ENCODE measurements at regions not wholly inside any gene's neighbourhood (a gene's known extent, or its start where the extent isn't known, plus 50 kb on each side); places are given as distances from the start of the nearest gene placed in this dataset.

DNA sequence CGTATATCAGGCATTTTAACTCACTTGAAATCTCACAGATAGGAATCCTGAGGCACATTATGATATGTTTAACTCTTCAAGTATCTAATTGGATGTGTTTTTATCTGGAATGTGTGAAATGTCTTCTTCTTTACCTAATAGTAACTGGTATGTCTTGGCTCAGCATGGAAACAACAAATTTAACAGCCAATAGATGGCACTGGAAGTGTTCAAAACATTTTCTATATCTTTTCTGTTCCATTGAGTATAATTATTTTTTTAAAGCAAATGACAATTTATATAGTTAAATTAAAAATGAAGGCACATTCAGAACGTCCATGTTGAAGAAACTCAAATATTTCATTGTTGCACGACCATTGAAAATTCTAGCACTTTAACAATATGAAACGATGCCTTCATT lies 164.6 kb upstream of the SLC16A7 start:
- ATAC-seq (no peak), DNase-seq (ENCODE audit: low read depth, low spot score) (no peak)
- ChIA-PET CTCF (no interaction called here), POLR2A (no interaction called here)
- in situ Hi-C loops (cut with HindIII; ENCODE audit: low pct_unique_long_range_greater_than_20kb, low sequenced_read_pairs) = no loop called here
- no TSS peak for BruUV-seq (replicated peaks)
- Histone ChIP-seq H3K27ac (ENCODE audit: low read length) (no peak overlapping the region), H3K4me1 (ENCODE audit: control insufficient read depth, insufficient read depth, low read length) (no peaks in the 10 kb centered on the region), H3K36me3 (ENCODE audit: control insufficient read depth, insufficient read depth, low read length) (no peaks in the 10 kb centered on the region), H3K4me3 (ENCODE audit: low read depth in 2 of 2, low read length in 2 of 2) (no peak overlapping the region), H3K9me3 (ENCODE audit: control insufficient read depth, insufficient read depth, low read depth, low read length) (no peaks in the 10 kb centered on the region), H3K27me3 (ENCODE audit: control insufficient read depth, insufficient read depth, low read length) (no peaks in the 10 kb centered on the region)
- intact Hi-C loops (cut with micrococcal nuclease; ENCODE audit: unreplicated experiment) = no loop called here
- no peak for TF ChIP-seq POLR2AphosphoS5 (IDR thresholded peaks at IDR 0.05; ENCODE audit: low read depth, low read length)
- TF ChIP-seq, protein P1, sequence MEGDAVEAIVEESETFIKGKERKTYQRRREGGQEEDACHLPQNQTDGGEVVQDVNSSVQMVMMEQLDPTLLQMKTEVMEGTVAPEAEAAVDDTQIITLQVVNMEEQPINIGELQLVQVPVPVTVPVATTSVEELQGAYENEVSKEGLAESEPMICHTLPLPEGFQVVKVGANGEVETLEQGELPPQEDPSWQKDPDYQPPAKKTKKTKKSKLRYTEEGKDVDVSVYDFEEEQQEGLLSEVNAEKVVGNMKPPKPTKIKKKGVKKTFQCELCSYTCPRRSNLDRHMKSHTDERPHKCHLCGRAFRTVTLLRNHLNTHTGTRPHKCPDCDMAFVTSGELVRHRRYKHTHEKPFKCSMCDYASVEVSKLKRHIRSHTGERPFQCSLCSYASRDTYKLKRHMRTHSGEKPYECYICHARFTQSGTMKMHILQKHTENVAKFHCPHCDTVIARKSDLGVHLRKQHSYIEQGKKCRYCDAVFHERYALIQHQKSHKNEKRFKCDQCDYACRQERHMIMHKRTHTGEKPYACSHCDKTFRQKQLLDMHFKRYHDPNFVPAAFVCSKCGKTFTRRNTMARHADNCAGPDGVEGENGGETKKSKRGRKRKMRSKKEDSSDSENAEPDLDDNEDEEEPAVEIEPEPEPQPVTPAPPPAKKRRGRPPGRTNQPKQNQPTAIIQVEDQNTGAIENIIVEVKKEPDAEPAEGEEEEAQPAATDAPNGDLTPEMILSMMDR (IDR thresholded peaks at IDR 0.05) = peak; percentile 13; the same call in 1 of the 2 replicates

GRCh38 chr12:59429766-59430165 lies 166.1 kb upstream of the SLC16A7 start:
- no TSS peak for BruUV-seq (replicated peaks)
- ChIA-PET POLR2A (no interaction called here), CTCF (no interaction called here)
- Histone ChIP-seq H3K36me3 (ENCODE audit: control insufficient read depth, insufficient read depth, low read length) (no peaks in the 10 kb centered on the region), H3K4me1 (ENCODE audit: control insufficient read depth, insufficient read depth, low read length) (no peaks in the 10 kb centered on the region), H3K27ac (ENCODE audit: low read length) (no peak overlapping the region), H3K4me3 (ENCODE audit: low read depth in 2 of 2, low read length in 2 of 2) (no peak overlapping the region), H3K27me3 (ENCODE audit: control insufficient read depth, insufficient read depth, low read length) (no peaks in the 10 kb centered on the region), H3K9me3 (ENCODE audit: control insufficient read depth, insufficient read depth, low read depth, low read length) (no peaks in the 10 kb centered on the region)
- ATAC-seq = no peak
- no peak for DNase-seq (ENCODE audit: low read depth, low spot score)
- in situ Hi-C loops (cut with HindIII; ENCODE audit: low pct_unique_long_range_greater_than_20kb, low sequenced_read_pairs) (no loop called here), intact Hi-C loops (cut with micrococcal nuclease; ENCODE audit: unreplicated experiment) (no loop called here)
- TF ChIP-seq SIN3A (IDR thresholded peaks at IDR 0.05; ENCODE audit: borderline replicate concordance, insufficient read depth, low read depth, low read length) (no peak), POLR2AphosphoS5 (IDR thresholded peaks at IDR 0.05; ENCODE audit: low read depth, low read length) (no peak), TCF7L2 (IDR thresholded peaks at IDR 0.05; ENCODE audit: low read depth, low read length) (no peak)
- TF ChIP-seq, protein P2, sequence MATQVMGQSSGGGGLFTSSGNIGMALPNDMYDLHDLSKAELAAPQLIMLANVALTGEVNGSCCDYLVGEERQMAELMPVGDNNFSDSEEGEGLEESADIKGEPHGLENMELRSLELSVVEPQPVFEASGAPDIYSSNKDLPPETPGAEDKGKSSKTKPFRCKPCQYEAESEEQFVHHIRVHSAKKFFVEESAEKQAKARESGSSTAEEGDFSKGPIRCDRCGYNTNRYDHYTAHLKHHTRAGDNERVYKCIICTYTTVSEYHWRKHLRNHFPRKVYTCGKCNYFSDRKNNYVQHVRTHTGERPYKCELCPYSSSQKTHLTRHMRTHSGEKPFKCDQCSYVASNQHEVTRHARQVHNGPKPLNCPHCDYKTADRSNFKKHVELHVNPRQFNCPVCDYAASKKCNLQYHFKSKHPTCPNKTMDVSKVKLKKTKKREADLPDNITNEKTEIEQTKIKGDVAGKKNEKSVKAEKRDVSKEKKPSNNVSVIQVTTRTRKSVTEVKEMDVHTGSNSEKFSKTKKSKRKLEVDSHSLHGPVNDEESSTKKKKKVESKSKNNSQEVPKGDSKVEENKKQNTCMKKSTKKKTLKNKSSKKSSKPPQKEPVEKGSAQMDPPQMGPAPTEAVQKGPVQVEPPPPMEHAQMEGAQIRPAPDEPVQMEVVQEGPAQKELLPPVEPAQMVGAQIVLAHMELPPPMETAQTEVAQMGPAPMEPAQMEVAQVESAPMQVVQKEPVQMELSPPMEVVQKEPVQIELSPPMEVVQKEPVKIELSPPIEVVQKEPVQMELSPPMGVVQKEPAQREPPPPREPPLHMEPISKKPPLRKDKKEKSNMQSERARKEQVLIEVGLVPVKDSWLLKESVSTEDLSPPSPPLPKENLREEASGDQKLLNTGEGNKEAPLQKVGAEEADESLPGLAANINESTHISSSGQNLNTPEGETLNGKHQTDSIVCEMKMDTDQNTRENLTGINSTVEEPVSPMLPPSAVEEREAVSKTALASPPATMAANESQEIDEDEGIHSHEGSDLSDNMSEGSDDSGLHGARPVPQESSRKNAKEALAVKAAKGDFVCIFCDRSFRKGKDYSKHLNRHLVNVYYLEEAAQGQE (IDR thresholded peaks at IDR 0.05; ENCODE audit: insufficient read depth in 1 of 2, low read depth in 2 of 2, low read length in 1 of 2) = no peak
- TF ChIP-seq, protein P1 (IDR thresholded peaks at IDR 0.05) = no peak

DNA sequence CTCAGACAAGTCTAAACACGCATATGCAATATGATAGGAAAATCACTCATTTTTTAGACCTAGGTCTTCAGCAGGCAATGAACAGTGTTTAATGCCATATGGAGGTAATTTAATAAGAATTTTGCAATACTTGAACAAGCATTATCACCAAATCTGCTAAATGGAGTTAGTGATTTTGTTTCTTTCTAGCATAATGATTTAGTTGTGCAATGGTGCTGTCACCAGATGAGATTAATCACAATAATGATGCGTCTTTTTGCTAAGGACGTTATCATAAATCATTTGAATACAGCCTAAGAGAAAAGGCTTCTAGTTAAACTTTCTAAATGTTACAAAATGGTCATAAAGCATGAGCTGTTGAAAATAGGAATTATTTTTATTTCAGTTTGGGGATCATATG lies 170.0 kb upstream of the SLC16A7 start:
- Histone ChIP-seq H3K36me3 (ENCODE audit: control insufficient read depth, insufficient read depth, low read length) (no peaks in the 10 kb centered on the region), H3K4me1 (ENCODE audit: control insufficient read depth, insufficient read depth, low read length) (no peaks in the 10 kb centered on the region), H3K27ac (ENCODE audit: low read length) (no peak overlapping the region), H3K27me3 (ENCODE audit: control insufficient read depth, insufficient read depth, low read length) (no peaks in the 10 kb centered on the region), H3K4me3 (ENCODE audit: low read depth in 2 of 2, low read length in 2 of 2) (no peak overlapping the region), H3K9me3 (ENCODE audit: control insufficient read depth, insufficient read depth, low read depth, low read length) (no peaks in the 10 kb centered on the region; the same call in 1 of the 2 replicates)
- BruUV-seq (replicated peaks) = no TSS peak
- POLR2A ChIA-PET = no interaction called here
- intact Hi-C loops (cut with micrococcal nuclease; ENCODE audit: unreplicated experiment) = no loop called here
- TF ChIP-seq, protein P2 (IDR thresholded peaks at IDR 0.05; ENCODE audit: insufficient read depth in 1 of 2, low read depth in 2 of 2, low read length in 1 of 2) = no peak
- TF ChIP-seq SIN3A (IDR thresholded peaks at IDR 0.05; ENCODE audit: borderline replicate concordance, insufficient read depth, low read depth, low read length) (no peak), POLR2AphosphoS5 (IDR thresholded peaks at IDR 0.05; ENCODE audit: low read depth, low read length) (no peak), TCF7L2 (IDR thresholded peaks at IDR 0.05; ENCODE audit: low read depth, low read length) (no peak)
- TF ChIP-seq, protein P1 (IDR thresholded peaks at IDR 0.05) = no peak
- CTCF ChIA-PET = no interaction called here
- ATAC-seq = no peak
- in situ Hi-C loops (cut with HindIII; ENCODE audit: low pct_unique_long_range_greater_than_20kb, low sequenced_read_pairs) = no loop called here
- DNase-seq (ENCODE audit: low read depth, low spot score) = no peak
